ENCODE measurements at regions not wholly inside any gene's neighbourhood (a gene's known extent, or its start where the extent isn't known, plus 50 kb on each side); places are given as distances from the start of the nearest gene placed in this dataset.

DNA sequence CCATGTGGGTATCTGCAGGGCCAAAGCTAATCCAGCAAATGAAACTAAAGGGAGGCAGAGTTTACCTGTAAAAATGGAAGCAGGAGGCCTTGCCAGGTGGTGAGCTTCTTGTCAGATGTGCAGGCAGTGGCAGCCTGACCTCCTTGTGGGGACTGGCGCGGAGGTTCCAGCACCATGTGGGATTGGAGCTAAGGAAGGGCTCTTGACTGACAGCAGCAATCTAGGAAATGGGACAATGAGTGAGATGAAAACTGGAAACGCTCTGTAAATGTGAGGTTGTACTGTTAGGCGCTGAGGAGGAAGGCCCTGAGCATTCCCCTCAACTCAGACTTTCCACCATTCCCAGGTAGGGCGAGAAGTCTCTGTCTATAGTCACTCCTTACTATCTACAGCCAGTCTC is 81.8 kb upstream of the ARMC2 start:
- no peak for DNase-seq
- no peak for TF ChIP-seq POLR2A (IDR thresholded peaks at IDR 0.05)
- no peak for TF ChIP-seq CTCF (IDR thresholded peaks at IDR 0.05)
- no peak for ATAC-seq

GRCh38 chr6:108766886-108767285 is 81.3 kb upstream of the ARMC2 start:
- H3K27ac ChIP-seq = no peak overlapping the region
- intact Hi-C loops (cut with DNase I) = loop anchor here in 1 of 2 donors (10.0 kb wide), 1 partner anchor 212 kb away; no protein-coding TSS in a partner anchor
- no peaks in the 10 kb centered on the region for H3K36me3 ChIP-seq
- TF ChIP-seq POLR2A (IDR thresholded peaks at IDR 0.05) (no peak), CTCF (IDR thresholded peaks at IDR 0.05) (no peak)
- H3K27me3 ChIP-seq = no peaks in the 10 kb centered on the region
- no peak overlapping the region for H3K4me3 ChIP-seq
- H3K9me3 ChIP-seq = no peaks in the 10 kb centered on the region
- DNase-seq (no peak), ATAC-seq (no peak)
- H3K4me1 ChIP-seq = peaks cover 0 to 55% (median 17%) of the 10 kb centered on the region in 4 donors
- WGBS (ENCODE audit: insufficient coverage, low coverage, low lambda C conversion rate, missing lambda C conversion rate) = 90% methylated on average over 2 of the region's 6 CpGs

More for the DNA sequence above, 81.8 kb upstream of the ARMC2 start:
- Histone ChIP-seq H3K9me3 (no peaks in the 10 kb centered on the region), H3K4me3 (no peak overlapping the region), H3K36me3 (no peaks in the 10 kb centered on the region), H3K27me3 (no peaks in the 10 kb centered on the region), H3K4me1 (peaks cover 0 to 55% (median 17%) of the 10 kb centered on the region in 4 donors), H3K27ac (no peak overlapping the region)
- intact Hi-C loops (cut with DNase I) = loop anchor here in 1 of 2 donors (10.0 kb wide), 1 partner anchor 212 kb away; no protein-coding TSS in a partner anchor
- 80% methylated on average over 1 of the region's 5 CpGs for WGBS (ENCODE audit: insufficient coverage, low coverage, low lambda C conversion rate, missing lambda C conversion rate)

DNA sequence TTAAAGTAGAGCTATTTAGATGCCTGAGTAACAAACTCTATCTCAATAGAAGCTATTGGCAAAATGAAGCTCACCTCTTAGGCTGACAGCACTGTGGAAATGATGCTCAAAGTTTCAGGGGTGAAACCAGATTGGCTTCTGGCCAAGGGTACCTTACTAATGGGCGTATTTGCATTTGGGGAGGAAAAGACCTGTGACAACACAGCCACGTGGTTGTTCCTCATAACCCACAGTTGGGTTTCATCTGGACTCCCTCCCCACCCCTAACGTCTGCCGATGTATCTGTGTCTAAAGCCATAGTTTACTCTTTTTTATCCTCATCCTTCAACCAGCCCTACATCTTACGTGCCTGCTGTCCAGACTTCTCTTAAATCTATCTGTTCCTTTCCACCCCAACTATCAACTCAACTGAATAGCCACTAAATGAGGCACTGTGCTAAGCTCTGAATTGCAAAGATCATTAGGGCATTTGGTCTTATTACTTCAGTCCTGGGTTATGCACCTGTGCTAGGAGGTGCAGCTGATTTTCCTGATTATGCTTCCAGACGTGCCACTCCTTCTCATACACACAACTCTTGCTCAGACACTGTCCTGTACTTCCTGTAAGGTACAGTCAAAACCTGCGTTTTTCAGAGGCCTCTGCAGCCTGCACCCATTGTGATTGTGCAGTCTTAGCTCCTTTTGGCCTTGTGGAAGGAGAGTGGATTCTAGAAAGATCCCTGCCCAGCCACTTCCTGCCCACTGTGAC is 80.6 kb upstream of the ARMC2 start:
- H3K4me1 ChIP-seq = peaks cover 0 to 52% (median 17%) of the 10 kb centered on the region in 4 donors
- no peaks in the 10 kb centered on the region for H3K27me3 ChIP-seq
- ATAC-seq (no peak), DNase-seq (no peak)
- H3K27ac ChIP-seq = no peak overlapping the region
- no peak overlapping the region for H3K4me3 ChIP-seq
- H3K36me3 ChIP-seq = no peaks in the 10 kb centered on the region
- TF ChIP-seq CTCF (IDR thresholded peaks at IDR 0.05) = no peak
- no peak for TF ChIP-seq POLR2A (IDR thresholded peaks at IDR 0.05)
- whole genome bisulfite sequencing (ENCODE audit: insufficient coverage, low coverage, low lambda C conversion rate, missing lambda C conversion rate) = 88% methylated on average over 7 of the region's 7 CpGs
- no peaks in the 10 kb centered on the region for H3K9me3 ChIP-seq
- intact Hi-C loops (cut with DNase I) = loop anchor here in 1 of 2 donors (10.0 kb wide), 1 partner anchor 213 kb away; no protein-coding TSS in a partner anchor

- ATAC-seq = no peak
- no peaks in the 10 kb centered on the region for H3K36me3 ChIP-seq
- peaks cover 0 to 46% (median 16%) of the 10 kb centered on the region in 4 donors for H3K4me1 ChIP-seq
These were observed 80.1 kb upstream of the ARMC2 start for GRCh38 chr6:108768166-108768555.

More at GRCh38 chr6:108768166-108768555, 80.1 kb upstream of the ARMC2 start:
- no peak for TF ChIP-seq CTCF (IDR thresholded peaks at IDR 0.05)
- TF ChIP-seq POLR2A (IDR thresholded peaks at IDR 0.05) = no peak
- Histone ChIP-seq H3K9me3 (no peaks in the 10 kb centered on the region), H3K27ac (no peak overlapping the region), H3K27me3 (no peaks in the 10 kb centered on the region), H3K4me3 (no peak overlapping the region)
- intact Hi-C loops (cut with DNase I) = loop anchor here in 1 of 2 donors (10.0 kb wide), 1 partner anchor 213 kb away; no protein-coding TSS in a partner anchor
- 100% methylated on average over 1 of the region's 1 CpG for WGBS (ENCODE audit: insufficient coverage, low coverage, low lambda C conversion rate, missing lambda C conversion rate)
- DNase-seq = no peak

Measured in right lobe of liver (tissue), 6 donors.